A549 (cell line): ENCODE measurements at regions not wholly inside any gene's neighbourhood (a gene's known extent, or its start where the extent isn't known, plus 50 kb on each side); places are given as distances from the start of the nearest gene placed in this dataset.

ENCODE experiments used
- ATAC-seq, 2 experiments: fragments of 200-7000 bp in 1 of 2; fragments of >200 bp in 1 of 2; cut with Nextera tagmentation in 1 of 2; cut with Tn5 transposase in 1 of 2; 3 replicates each; pipeline versions ENCODE4 v1.8.0 to v1.9.1; 2018 to 2020; ENCODE audit warnings: mild to moderate bottlenecking in 1 of 2, moderate library complexity in 1 of 2
- CTCF ChIA-PET: fragments of 300-600 bp; sonication (Branson Sonifier 250); formaldehyde crosslinking; extraction: SDS; loops from one replicate; lab custom pipeline; 2021; ENCODE audit warnings: antibody characterized with exemption, inconsistent platforms; lab: Yijun Ruan, JAX
- POLR2A ChIA-PET: fragments of 350-600 bp; formaldehyde crosslinking; extraction: SDS; loops from one replicate; lab custom pipeline; 2021; ENCODE audit warnings: antibody characterized with exemption, inconsistent platforms; lab: Yijun Ruan, JAX
- DNase-seq, 2 experiments: peaks; one replicate each; pipeline versions ENCODE4 v3.0.0 to v3.0.0-alpha.2; 2011 to 2016; ENCODE audit warnings: low read depth in 1 of 2, low spot score in 1 of 2
- FAIRE-seq: peaks from 2 replicates; lab custom pipeline; 2011; peaks lifted over from hg19 to GRCh38; lab: Jason Lieb, UNC
- H3K27ac ChIP-seq, 2 experiments: fragments of >200 bp; sonication (Bioruptor Twin); formaldehyde crosslinking; 3 replicates each; pipeline ENCODE4 v1.5.1; 2016 to 2017
- H3K4me1 ChIP-seq: fragments of >200 bp; sonication (Bioruptor Twin); formaldehyde crosslinking; 3 replicates; pipeline ENCODE4 v1.6.1; 2016
- H3K4me2 ChIP-seq: fragments of >200 bp; sonication (Bioruptor Twin); formaldehyde crosslinking; 3 replicates; pipeline ENCODE4 v1.6.1; 2016
- H3K4me3 ChIP-seq: fragments of >200 bp; sonication (Bioruptor Twin); formaldehyde crosslinking; 3 replicates; pipeline ENCODE4 v1.5.1; 2016
- H3K9me3 ChIP-seq: fragments of >200 bp; sonication (Bioruptor Twin); formaldehyde crosslinking; 3 replicates; pipeline ENCODE4 v1.6.1; 2016
- BHLHE40 ChIP-seq: IDR thresholded peaks from 2 replicates; pipeline ENCODE4 v1.6.1; 2012; ENCODE audit warnings: low read depth, low read length, inconsistent platforms
- CBX2 ChIP-seq: fragments of 200-600 bp; sonication (generic); IDR thresholded peaks from 2 replicates; pipeline ENCODE4 v1.6.1; 2016; ENCODE audit warnings: low read depth, mild to moderate bottlenecking, borderline replicate concordance
- CHD2 ChIP-seq: fragments of 150-350 bp; IDR thresholded peaks from 2 replicates; pipeline ENCODE4 v1.6.1; 2014; ENCODE audit warnings: low read length; ENCODE audit not compliant: partially characterized antibody
- CHD4 ChIP-seq: fragments of 200-600 bp; sonication (generic); IDR thresholded peaks from 2 replicates; pipeline ENCODE4 v1.6.1; 2016; ENCODE audit warnings: antibody characterized with exemption, mild to moderate bottlenecking, borderline replicate concordance
- GATA3 ChIP-seq: IDR thresholded peaks from 2 replicates; pipeline ENCODE4 v1.6.1; 2012; ENCODE audit warnings: borderline replicate concordance
- HOXA7 ChIP-seq: fragments of 250-450 bp; sonication (Bioruptor Pico); IDR thresholded peaks from 2 replicates; pipeline ENCODE4 v1.5.0; 2020; ENCODE audit warnings: mild to moderate bottlenecking, moderate library complexity
- HOXB5 ChIP-seq: fragments of 250-450 bp; sonication (Bioruptor Pico); IDR thresholded peaks from 2 replicates; pipeline ENCODE4 v1.5.0; 2020; ENCODE audit warnings: mild to moderate bottlenecking, moderate library complexity
- KDM5A ChIP-seq: fragments of 200-600 bp; sonication (generic); IDR thresholded peaks from 2 replicates; pipeline ENCODE4 v1.6.1; 2016; ENCODE audit warnings: antibody characterized with exemption, mild to moderate bottlenecking
- MAFK ChIP-seq: fragments of 450-650 bp; IDR thresholded peaks from 2 replicates; pipeline ENCODE4 v1.6.1; 2014; ENCODE audit not compliant: partially characterized antibody
- MAZ ChIP-seq: fragments of 150-350 bp; IDR thresholded peaks from 2 replicates; pipeline ENCODE4 v1.6.1; 2014; ENCODE audit warnings: antibody characterized with exemption, low read depth, low read length, borderline replicate concordance
- NPAS2 ChIP-seq: fragments of 250-450 bp; sonication (Bioruptor Pico); IDR thresholded peaks from 2 replicates; pipeline ENCODE4 v1.8.0; 2022; ENCODE audit warnings: mild to moderate bottlenecking, moderate library complexity, borderline replicate concordance
- POLR2A ChIP-seq: IDR thresholded peaks from 2 replicates; pipeline ENCODE4 v1.6.1; 2012; ENCODE audit warnings: mild to moderate bottlenecking, low read length
- RAD21 ChIP-seq, 2 experiments: fragments of >200 bp in 1 of 2; sonication (Bioruptor Twin) in 1 of 2; formaldehyde crosslinking in 1 of 2; IDR thresholded peaks in 1 of 2; conservative IDR thresholded peaks in 1 of 2; 2 replicates in 1 of 2; 3 replicates in 1 of 2; pipeline ENCODE4 v1.6.1; 2012 to 2018; ENCODE audit warnings: inconsistent platforms in 1 of 2
- RARB ChIP-seq: fragments of 250-450 bp; sonication (Bioruptor Pico); IDR thresholded peaks from 2 replicates; pipeline ENCODE4 v1.8.0; 2021; ENCODE audit warnings: mild to moderate bottlenecking, moderate library complexity
- REST ChIP-seq: fragments of 200-600 bp; sonication (generic); IDR thresholded peaks from 2 replicates; pipeline ENCODE4 v1.6.1; 2016; ENCODE audit warnings: antibody characterized with exemption, mild to moderate bottlenecking, moderate library complexity
- RFX5 ChIP-seq: fragments of 450-650 bp; IDR thresholded peaks from 2 replicates; pipeline ENCODE4 v1.7.1; 2014; ENCODE audit warnings: antibody characterized with exemption, mild to moderate bottlenecking, moderate library complexity
- SMC3 ChIP-seq: fragments of >200 bp; sonication (Bioruptor Twin); formaldehyde crosslinking; IDR thresholded peaks from 3 replicates; pipeline ENCODE4 v1.6.1; 2018; ENCODE audit warnings: inconsistent platforms
- TFCP2L1 ChIP-seq: fragments of 250-450 bp; sonication (Bioruptor Pico); IDR thresholded peaks from 2 replicates; pipeline ENCODE4 v1.5.0; 2021; ENCODE audit warnings: mild to moderate bottlenecking
- ZFP36 ChIP-seq: fragments of 450-650 bp; IDR thresholded peaks from 2 replicates; pipeline ENCODE4 v1.6.1; 2014; ENCODE audit warnings: borderline replicate concordance; ENCODE audit not compliant: partially characterized antibody
- ZNF302 ChIP-seq: fragments of 250-450 bp; sonication (Bioruptor Pico); IDR thresholded peaks from 2 replicates; pipeline ENCODE4 v1.9.0; 2021; ENCODE audit warnings: inconsistent platforms, mild to moderate bottlenecking, moderate library complexity
- WGBS: methylation state at CpG from one replicate; pipeline ENCODE4 v1.1.6; 2017; ENCODE audit errors: missing lambda C conversion rate; 5-methylcytosine and 5-hydroxymethylcytosine counted together
- TF ChIP-seq, protein P1 (sequence below): fragments of >200 bp; sonication (Bioruptor Twin); formaldehyde crosslinking; IDR thresholded peaks from 3 replicates; pipeline ENCODE4 v1.6.1; 2016

DNA sequence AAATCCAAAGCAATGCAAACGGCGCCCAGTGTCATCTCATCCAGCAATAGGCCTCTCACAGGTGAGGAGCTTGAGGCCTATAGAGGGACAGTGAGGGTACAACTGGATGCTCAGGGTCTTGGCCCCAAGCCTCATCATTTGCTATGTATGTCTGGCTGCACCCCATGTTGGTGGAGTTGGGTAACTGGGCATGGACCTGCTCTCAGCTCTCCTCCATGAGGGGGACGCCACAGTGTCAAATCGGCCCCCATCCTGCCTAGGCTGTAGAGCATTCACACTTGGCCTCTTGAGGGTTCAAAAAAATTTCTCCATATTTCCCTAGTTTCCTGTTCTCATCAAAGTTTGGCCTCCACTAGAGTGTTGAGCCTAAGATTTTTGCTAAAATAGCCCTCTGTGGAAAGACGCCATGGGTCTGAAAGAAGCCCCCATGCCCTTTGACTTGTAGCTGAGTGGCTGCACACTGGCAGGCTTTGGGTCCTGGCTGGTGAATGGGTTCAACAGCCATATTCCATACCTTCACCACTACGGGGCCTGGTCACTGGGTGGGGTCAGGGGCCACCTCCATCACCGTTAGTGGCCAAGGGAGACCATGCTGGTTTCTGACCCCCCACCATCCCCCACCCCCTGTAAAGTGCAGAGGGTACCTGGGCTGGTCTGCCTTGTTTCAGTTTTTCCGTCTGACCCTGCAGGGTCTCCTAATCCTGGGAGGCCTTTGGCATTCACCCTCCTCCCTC lies 132.3 kb upstream of the TBX20 start:
- CTCF ChIA-PET: no interaction called here
- WGBS: 51% methylated on average over 7 of the region's 8 CpGs

DNA sequence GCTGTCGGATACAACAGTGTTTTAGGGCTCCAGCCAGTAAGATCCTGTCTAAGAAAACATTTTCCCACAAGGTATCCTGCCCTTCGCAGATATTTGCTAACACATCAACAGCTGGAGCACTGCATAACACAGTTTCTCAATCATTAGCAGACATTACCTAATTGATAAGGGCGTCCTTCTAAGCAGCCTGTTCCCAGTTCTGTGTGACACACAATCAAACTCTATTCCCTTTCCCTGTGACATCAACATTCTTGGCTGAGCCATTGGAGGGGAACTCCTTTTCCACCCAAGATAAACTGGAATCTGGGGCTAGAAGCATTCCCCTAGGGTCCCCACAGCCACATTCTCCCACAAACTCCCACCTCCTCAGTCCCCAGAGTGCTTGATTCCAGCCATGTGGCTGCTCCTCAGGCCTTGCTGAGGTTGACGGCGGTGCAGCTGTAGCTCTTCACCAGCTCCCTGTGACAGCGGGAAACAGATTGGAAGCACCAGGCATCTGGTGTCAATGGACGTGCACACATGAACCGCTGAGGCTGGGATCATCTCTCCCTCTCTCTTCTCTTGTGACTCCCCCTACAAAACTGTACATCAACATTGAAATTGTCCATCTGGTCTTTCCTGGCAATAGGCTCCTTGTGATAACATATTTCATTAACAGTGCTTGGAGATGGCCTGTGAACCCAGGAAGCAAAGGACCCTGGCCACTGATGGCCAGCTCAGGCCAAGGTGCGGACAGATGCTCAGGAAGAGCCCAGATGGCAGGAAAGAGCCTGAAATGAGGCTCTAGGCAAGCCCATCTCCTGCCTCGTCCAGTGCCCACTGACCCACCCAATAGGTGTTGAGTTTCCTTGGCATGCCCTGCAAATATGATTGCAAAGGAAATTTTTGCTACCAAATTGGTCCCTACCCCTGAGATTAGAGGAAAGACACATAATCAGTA lies 131.1 kb upstream of the TBX20 start:
- FAIRE-seq: no peak
- no peak overlapping the region for H3K27ac ChIP-seq
- no peak for DNase-seq
- no peaks in the 10 kb centered on the region for H3K4me1 ChIP-seq
- no peak for TF ChIP-seq HOXB5
- no peak for TF ChIP-seq RARB (CRISPR knock-in tag)
- TF ChIP-seq, protein P1, sequence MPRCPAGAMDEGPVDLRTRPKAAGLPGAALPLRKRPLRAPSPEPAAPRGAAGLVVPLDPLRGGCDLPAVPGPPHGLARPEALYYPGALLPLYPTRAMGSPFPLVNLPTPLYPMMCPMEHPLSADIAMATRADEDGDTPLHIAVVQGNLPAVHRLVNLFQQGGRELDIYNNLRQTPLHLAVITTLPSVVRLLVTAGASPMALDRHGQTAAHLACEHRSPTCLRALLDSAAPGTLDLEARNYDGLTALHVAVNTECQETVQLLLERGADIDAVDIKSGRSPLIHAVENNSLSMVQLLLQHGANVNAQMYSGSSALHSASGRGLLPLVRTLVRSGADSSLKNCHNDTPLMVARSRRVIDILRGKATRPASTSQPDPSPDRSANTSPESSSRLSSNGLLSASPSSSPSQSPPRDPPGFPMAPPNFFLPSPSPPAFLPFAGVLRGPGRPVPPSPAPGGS: no peak
- TF ChIP-seq POLR2A: no peak
- TF ChIP-seq SMC3: no peak
- TF ChIP-seq GATA3: no peak
- TF ChIP-seq RFX5: no peak
- no peak for TF ChIP-seq MAZ
- no peak for TF ChIP-seq ZNF302 (CRISPR knock-in tag)
- TF ChIP-seq BHLHE40: no peak
- no peak for TF ChIP-seq CHD4
- no peak for TF ChIP-seq CHD2
- TF ChIP-seq ZFP36: no peak
- TF ChIP-seq RAD21 (conservative IDR thresholded peaks at IDR 0.05 in 1 of 2, IDR thresholded peaks at IDR 0.05 in 1 of 2): no peak
- TF ChIP-seq KDM5A: no peak
- POLR2A ChIA-PET: no interaction called here
- ATAC-seq: peak in 1 of 2 experiments; percentile 43; a peak in 1 of 6 replicates
- no peak overlapping the region for H3K4me2 ChIP-seq
- no peaks in the 10 kb centered on the region for H3K9me3 ChIP-seq
- no peak overlapping the region for H3K4me3 ChIP-seq
- WGBS: 54% methylated on average over 10 of the region's 10 CpGs
- CTCF ChIA-PET: no interaction called here

More for the DNA sequence above, 132.3 kb upstream of the TBX20 start:
- ATAC-seq (no peak), DNase-seq (no peak), FAIRE-seq (no peak)
- TF ChIP-seq CBX2: no peak
- TF ChIP-seq TFCP2L1 (CRISPR knock-in tag): no peak
- no peak for TF ChIP-seq NPAS2 (CRISPR knock-in tag)
- no peak for TF ChIP-seq MAFK
- TF ChIP-seq HOXA7: no peak
- no peak for TF ChIP-seq REST
- no peak for TF ChIP-seq BHLHE40
- POLR2A ChIA-PET: no interaction called here
- no peak overlapping the region for H3K27ac ChIP-seq
- no peaks in the 10 kb centered on the region for H3K9me3 ChIP-seq
- H3K4me3 ChIP-seq: no peak overlapping the region
- H3K4me2 ChIP-seq: no peak overlapping the region
- H3K4me1 ChIP-seq: no peaks in the 10 kb centered on the region
